GM12873 (cell line): ENCODE measurements at regions not wholly inside any gene's neighbourhood (a gene's known extent, or its start where the extent isn't known, plus 50 kb on each side); places are given as distances from the start of the nearest gene placed in this dataset.

ENCODE experiments used
- TF ChIP-seq, protein P1 (sequence below): IDR thresholded peaks from 2 replicates; pipeline ENCODE4 v1.5.1; 2012; ENCODE audit warnings: low read depth, mild to moderate bottlenecking, moderate library complexity, low read length, control low read depth; ENCODE audit not compliant: insufficient read depth; ENCODE audit errors: missing control alignments

DNA sequence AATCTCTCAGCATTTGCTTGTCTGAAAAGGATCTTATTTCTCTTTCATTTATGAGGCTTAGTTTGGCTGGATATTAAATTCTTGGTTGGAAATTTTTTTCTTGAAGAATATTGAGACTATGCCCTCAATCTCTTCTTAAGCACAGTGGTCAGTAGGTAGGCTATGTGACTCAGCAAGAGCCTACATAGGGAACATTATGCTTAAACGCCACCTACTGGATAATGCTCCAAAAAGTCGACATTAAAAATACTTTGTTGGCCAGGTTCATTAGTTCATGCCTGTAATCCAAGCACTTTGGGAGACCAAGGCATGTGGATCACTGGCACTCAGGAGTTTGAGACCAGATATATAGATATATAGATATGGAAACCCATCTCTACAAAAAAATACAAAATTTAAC lies 678.0 kb upstream of the USP24 start:
- TF ChIP-seq, protein P1, sequence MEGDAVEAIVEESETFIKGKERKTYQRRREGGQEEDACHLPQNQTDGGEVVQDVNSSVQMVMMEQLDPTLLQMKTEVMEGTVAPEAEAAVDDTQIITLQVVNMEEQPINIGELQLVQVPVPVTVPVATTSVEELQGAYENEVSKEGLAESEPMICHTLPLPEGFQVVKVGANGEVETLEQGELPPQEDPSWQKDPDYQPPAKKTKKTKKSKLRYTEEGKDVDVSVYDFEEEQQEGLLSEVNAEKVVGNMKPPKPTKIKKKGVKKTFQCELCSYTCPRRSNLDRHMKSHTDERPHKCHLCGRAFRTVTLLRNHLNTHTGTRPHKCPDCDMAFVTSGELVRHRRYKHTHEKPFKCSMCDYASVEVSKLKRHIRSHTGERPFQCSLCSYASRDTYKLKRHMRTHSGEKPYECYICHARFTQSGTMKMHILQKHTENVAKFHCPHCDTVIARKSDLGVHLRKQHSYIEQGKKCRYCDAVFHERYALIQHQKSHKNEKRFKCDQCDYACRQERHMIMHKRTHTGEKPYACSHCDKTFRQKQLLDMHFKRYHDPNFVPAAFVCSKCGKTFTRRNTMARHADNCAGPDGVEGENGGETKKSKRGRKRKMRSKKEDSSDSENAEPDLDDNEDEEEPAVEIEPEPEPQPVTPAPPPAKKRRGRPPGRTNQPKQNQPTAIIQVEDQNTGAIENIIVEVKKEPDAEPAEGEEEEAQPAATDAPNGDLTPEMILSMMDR, result peak; percentile 50

- TF ChIP-seq, protein P1, result no peak
Observed at GRCh38 chr1:55888685-55889317, 673.6 kb upstream of the USP24 start.

DNA sequence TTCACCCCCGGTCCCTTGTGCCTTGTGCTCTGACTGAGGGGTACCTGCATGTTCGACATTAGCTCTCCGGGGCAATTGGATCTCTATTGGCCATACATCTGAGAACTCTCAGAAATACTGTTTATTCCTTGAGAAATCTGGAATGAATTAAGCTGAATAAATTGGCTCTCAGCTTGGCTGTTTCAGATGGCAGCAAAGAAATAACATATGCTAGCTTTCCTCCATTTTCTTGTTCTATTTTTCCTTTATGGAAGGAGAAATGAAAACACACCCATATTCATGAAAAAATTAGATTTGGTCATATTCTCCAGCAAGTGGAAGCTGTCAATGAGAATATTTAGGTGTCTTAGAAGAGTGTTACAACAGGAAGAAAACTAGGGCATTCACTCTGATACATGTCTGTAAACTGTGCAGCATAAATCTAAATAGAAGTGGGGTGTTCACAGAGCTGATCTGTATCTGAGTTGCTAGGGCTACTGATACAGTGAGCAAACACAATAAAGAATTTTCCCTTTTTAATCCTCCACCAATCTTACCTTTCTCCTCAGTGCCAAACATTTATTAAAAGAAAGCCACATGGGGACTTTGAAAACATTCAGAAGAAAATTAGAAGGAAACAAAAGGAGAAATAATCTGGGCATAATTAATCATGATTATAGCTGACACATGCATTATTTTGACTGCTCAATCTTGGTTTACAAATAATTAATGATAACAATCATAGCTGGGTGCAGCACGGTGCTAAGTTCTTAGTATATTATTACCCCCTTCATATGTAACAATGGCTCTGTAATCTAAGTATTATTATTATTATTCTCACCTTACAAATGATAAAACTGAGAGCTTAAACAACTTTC lies 671.9 kb upstream of the USP24 start:
- TF ChIP-seq, protein P1, result no peak

DNA sequence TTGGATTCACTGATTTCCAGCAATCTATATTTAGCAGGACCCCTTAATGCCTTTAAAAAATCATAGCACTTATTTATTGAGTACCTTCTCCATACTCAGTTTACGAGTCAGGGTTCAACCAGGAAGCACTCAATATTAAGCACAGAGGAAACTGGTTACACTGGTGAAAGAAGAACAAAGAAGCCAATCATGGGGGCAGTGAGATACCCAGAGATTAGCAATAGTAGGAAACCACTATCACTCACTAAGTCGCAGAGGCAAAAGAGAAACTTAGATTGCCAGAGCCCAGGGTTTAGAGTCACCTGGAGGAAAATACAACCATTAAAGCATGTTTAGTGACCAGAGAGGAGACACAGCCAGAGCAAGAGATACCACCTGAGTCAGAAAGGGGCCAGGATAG lies 670.5 kb upstream of the USP24 start:
- TF ChIP-seq, protein P1, result no peak

DNA sequence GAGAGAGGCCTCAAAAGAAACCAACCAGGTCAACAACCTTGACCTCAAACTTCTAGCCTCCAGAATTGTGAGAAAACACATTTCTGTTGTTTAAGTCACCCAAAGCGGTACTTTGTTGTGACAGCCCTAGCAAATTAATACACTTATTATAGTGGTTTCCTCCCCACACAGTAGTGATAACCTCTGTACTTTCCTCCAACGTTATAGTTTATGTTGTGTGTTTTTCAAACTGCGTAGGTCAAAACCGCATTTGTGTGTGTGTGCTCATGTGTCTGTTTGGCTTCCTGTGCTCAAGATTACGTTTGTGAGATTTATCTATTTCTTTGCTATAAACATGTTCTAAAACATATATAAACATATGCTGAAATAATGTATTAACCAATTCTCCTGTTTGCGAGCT lies 667.8 kb upstream of the USP24 start:
- TF ChIP-seq, protein P1, result no peak

GRCh38 chr1:55879346-55879745 lies 664.2 kb upstream of the USP24 start:
- TF ChIP-seq, protein P1, result no peak

DNA sequence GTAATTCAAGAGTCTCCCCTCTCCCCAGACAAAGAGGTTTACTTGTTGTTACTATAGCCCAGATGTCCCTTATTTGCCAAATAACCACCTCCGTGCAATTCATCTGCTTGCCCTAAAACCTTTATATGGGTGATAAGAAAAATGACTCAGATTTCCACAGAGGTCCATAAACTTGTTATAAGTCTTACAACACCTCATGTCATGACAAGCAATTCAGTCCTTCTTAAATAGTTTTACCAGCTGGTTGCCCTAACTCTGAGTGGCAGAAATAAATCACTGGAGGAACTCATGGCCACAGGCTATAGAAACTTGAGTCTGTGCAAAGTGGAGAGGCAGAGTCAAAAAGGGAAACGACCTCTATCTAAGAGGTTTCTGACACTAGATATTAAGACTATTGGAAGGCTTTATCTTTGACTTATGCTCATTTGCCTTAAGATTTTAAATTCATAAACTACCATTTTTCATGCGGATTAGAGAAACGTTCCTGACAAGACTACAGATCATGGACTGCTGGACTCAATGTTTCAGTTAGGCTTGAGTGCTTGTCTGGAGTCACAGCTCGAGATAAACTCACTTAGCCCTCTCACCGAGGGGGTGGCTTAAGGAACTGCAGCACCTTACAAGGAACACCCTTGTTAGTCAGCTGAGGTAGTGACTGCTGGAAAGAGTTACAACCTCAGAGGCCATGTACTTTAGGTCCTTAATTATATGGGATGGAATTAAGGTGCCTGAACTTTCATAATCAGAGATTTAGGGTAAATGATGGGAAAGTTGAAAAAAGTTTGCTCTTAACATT lies 662.5 kb upstream of the USP24 start:
- TF ChIP-seq, protein P1, result no peak
